ENCODE measurements at regions not wholly inside any gene's neighbourhood (a gene's known extent, or its start where the extent isn't known, plus 50 kb on each side); places are given as distances from the start of the nearest gene placed in this dataset.

GRCh38 chr6:22442826-22443225 lies 126.5 kb upstream of the HDGFL1 start:
- TF ChIP-seq Cebpa-rat (IDR thresholded peaks at IDR 0.05) = no peak
- no peaks in the 10 kb centered on the region for H4K20me1 ChIP-seq
- H3K9me3 ChIP-seq (replicated peaks in 1 of 11) = no peaks in the 10 kb centered on the region
- H3K4me1 ChIP-seq = 0 out of 20 replicates have a peak, but pooled peaks cover 0 to 3% (median 0%) of the 10 kb centered on the region in 10 experiments
- no peak overlapping the region for H3K27ac ChIP-seq
- H3K27me3 ChIP-seq = no peaks in the 10 kb centered on the region
- no peak overlapping the region for H3K9ac ChIP-seq
- H3K4me2 ChIP-seq = no peak overlapping the region
- H3K4me3 ChIP-seq = no peak overlapping the region
- no peaks in the 10 kb centered on the region for H3K36me3 ChIP-seq

GRCh38 chr6:22444330-22444729 lies 125.0 kb upstream of the HDGFL1 start:
- H3K9me3 ChIP-seq (replicated peaks in 1 of 11) = no peaks in the 10 kb centered on the region
- TF ChIP-seq Cebpa-rat (IDR thresholded peaks at IDR 0.05) = no peak
- H3K4me1 ChIP-seq = 0 out of 20 replicates have a peak, but pooled peaks cover 0 to 3% (median 0%) of the 10 kb centered on the region in 10 experiments
- H4K20me1 ChIP-seq = no peaks in the 10 kb centered on the region
- no peak overlapping the region for H3K4me3 ChIP-seq
- H3K36me3 ChIP-seq = no peaks in the 10 kb centered on the region
- H3K4me2 ChIP-seq = no peak overlapping the region
- H3K27ac ChIP-seq = no peak overlapping the region
- no peaks in the 10 kb centered on the region for H3K27me3 ChIP-seq
- H3K9ac ChIP-seq = no peak overlapping the region

GRCh38 chr6:22445946-22446345 lies 123.4 kb upstream of the HDGFL1 start:
- no peak overlapping the region for H3K4me2 ChIP-seq
- no peak overlapping the region for H3K4me3 ChIP-seq
- H3K4me1 ChIP-seq = 0 out of 20 replicates have a peak, but pooled peaks cover 0 to 3% (median 0%) of the 10 kb centered on the region in 10 experiments
- no peak for TF ChIP-seq Cebpa-rat (IDR thresholded peaks at IDR 0.05)
- H3K9ac ChIP-seq = no peak overlapping the region
- H3K36me3 ChIP-seq = no peaks in the 10 kb centered on the region
- H3K27me3 ChIP-seq = no peaks in the 10 kb centered on the region
- 0 out of 22 replicates have a peak, but pooled peaks cover 0 to under 1% (median 0%) of the 10 kb centered on the region in 11 experiments for H3K9me3 ChIP-seq (replicated peaks in 1 of 11)
- H3K27ac ChIP-seq = no peak overlapping the region
- no peaks in the 10 kb centered on the region for H4K20me1 ChIP-seq

- TF ChIP-seq Cebpa-rat (IDR thresholded peaks at IDR 0.05) = no peak
- H3K27me3 ChIP-seq = no peaks in the 10 kb centered on the region
- H3K36me3 ChIP-seq = no peaks in the 10 kb centered on the region
- H3K4me3 ChIP-seq = no peak overlapping the region
- H3K9me3 ChIP-seq (replicated peaks in 1 of 11) = peaks cover 0 to 5% (median 0%) of the 10 kb centered on the region in 11 experiments; a peak in 2 of 22 replicates
- no peaks in the 10 kb centered on the region for H4K20me1 ChIP-seq
- H3K4me2 ChIP-seq = no peak overlapping the region
- 0 out of 20 replicates have a peak, but pooled peaks cover 0 to 3% (median 0%) of the 10 kb centered on the region in 10 experiments for H3K4me1 ChIP-seq
- H3K27ac ChIP-seq = no peak overlapping the region
- H3K9ac ChIP-seq = no peak overlapping the region
These were observed 121.8 kb upstream of the HDGFL1 start for GRCh38 chr6:22447249-22448196.

- Histone ChIP-seq H3K9ac (no peak overlapping the region), H4K20me1 (no peaks in the 10 kb centered on the region), H3K27ac (no peak overlapping the region), H3K4me3 (no peak overlapping the region), H3K9me3 (replicated peaks in 1 of 11) (peaks cover 0 to 5% (median 0%) of the 10 kb centered on the region in 11 experiments; a peak in 2 of 22 replicates), H3K4me2 (no peak overlapping the region), H3K4me1 (0 out of 20 replicates have a peak, but pooled peaks cover 0 to 3% (median 0%) of the 10 kb centered on the region in 10 experiments), H3K36me3 (no peaks in the 10 kb centered on the region), H3K27me3 (no peaks in the 10 kb centered on the region)
- TF ChIP-seq Cebpa-rat (IDR thresholded peaks at IDR 0.05) = no peak
These were observed 121.1 kb upstream of the HDGFL1 start for GRCh38 chr6:22448291-22448711.

GRCh38 chr6:22451962-22452361 lies 117.4 kb upstream of the HDGFL1 start:
- Histone ChIP-seq H3K27me3 (no peaks in the 10 kb centered on the region), H3K4me2 (no peak overlapping the region), H3K27ac (no peak overlapping the region), H3K9me3 (replicated peaks in 1 of 11) (peaks cover 0 to 5% (median 0%) of the 10 kb centered on the region in 11 experiments; a peak in 3 of 22 replicates), H3K36me3 (no peaks in the 10 kb centered on the region), H3K4me3 (no peak overlapping the region), H3K4me1 (no peaks in the 10 kb centered on the region), H3K9ac (no peak overlapping the region), H4K20me1 (no peaks in the 10 kb centered on the region)
- no peak for TF ChIP-seq Cebpa-rat (IDR thresholded peaks at IDR 0.05)

- H3K4me3 ChIP-seq = no peak overlapping the region
- H3K36me3 ChIP-seq = no peaks in the 10 kb centered on the region
- no peak overlapping the region for H3K9ac ChIP-seq
- H3K4me2 ChIP-seq = no peak overlapping the region
- H3K4me1 ChIP-seq = no peaks in the 10 kb centered on the region
- no peak for TF ChIP-seq Cebpa-rat (IDR thresholded peaks at IDR 0.05)
- H4K20me1 ChIP-seq = no peaks in the 10 kb centered on the region
- no peak overlapping the region for H3K27ac ChIP-seq
- H3K9me3 ChIP-seq (replicated peaks in 1 of 11) = peaks cover 0 to 5% (median 0%) of the 10 kb centered on the region in 11 experiments; a peak in 3 of 22 replicates
- no peaks in the 10 kb centered on the region for H3K27me3 ChIP-seq
These were observed 114.0 kb upstream of the HDGFL1 start for GRCh38 chr6:22455378-22455777.

GRCh38 chr6:22457996-22458395 lies 111.4 kb upstream of the HDGFL1 start:
- H3K4me1 ChIP-seq = no peaks in the 10 kb centered on the region
- H4K20me1 ChIP-seq = no peaks in the 10 kb centered on the region
- H3K4me2 ChIP-seq = no peak overlapping the region
- H3K27ac ChIP-seq = no peak overlapping the region
- no peak overlapping the region for H3K9ac ChIP-seq
- no peak overlapping the region for H3K4me3 ChIP-seq
- no peak for TF ChIP-seq Cebpa-rat (IDR thresholded peaks at IDR 0.05)
- H3K9me3 ChIP-seq (replicated peaks in 1 of 11) = no peaks in the 10 kb centered on the region; a peak in 1 of 22 replicates
- no peaks in the 10 kb centered on the region for H3K27me3 ChIP-seq
- no peaks in the 10 kb centered on the region for H3K36me3 ChIP-seq

GRCh38 chr6:22466665-22467245 lies 102.6 kb upstream of the HDGFL1 start:
- no peaks in the 10 kb centered on the region for H3K27me3 ChIP-seq
- no peak overlapping the region for H3K27ac ChIP-seq
- no peaks in the 10 kb centered on the region for H3K36me3 ChIP-seq
- no peak overlapping the region for H3K9ac ChIP-seq
- no peaks in the 10 kb centered on the region; a peak in 1 of 22 replicates for H3K9me3 ChIP-seq (replicated peaks in 1 of 11)
- H4K20me1 ChIP-seq = no peaks in the 10 kb centered on the region
- no peak overlapping the region for H3K4me3 ChIP-seq
- peaks cover 7 to 17% (median 12%) of the 10 kb centered on the region in 10 experiments; a peak in 17 of 20 replicates for H3K4me1 ChIP-seq
- TF ChIP-seq Cebpa-rat (IDR thresholded peaks at IDR 0.05) = no peak
- H3K4me2 ChIP-seq = no peak overlapping the region

Data from BLaER1 treated with 17β-estradiol and CSF1 and Interleukin-3, amounts not matched to agents 10 nM and 100 nM (cell line).